Suprapubic skin (tissue), 4 donors: ENCODE measurements at regions not wholly inside any gene's neighbourhood (a gene's known extent, or its start where the extent isn't known, plus 50 kb on each side); places are given as distances from the start of the nearest gene placed in this dataset.

Source experiments
- DNase-seq, 2 donors: peaks; one replicate each; pipeline ENCODE4 v3.0.0-alpha.2; 2019; ENCODE audit warnings: low spot score in 2 of 2
- H3K27ac ChIP-seq: fragments of 200-600 bp; sonication (generic); one replicate; pipeline ENCODE4 v1.5.1; 2019
- H3K27me3 ChIP-seq: fragments of 200-600 bp; sonication (generic); one replicate; pipeline ENCODE4 v1.5.1; 2019
- H3K36me3 ChIP-seq: fragments of 200-600 bp; sonication (generic); one replicate; pipeline ENCODE4 v1.5.1; 2019
- H3K4me1 ChIP-seq: fragments of 200-600 bp; sonication (generic); one replicate; pipeline ENCODE4 v1.5.1; 2019
- H3K4me3 ChIP-seq: fragments of 200-600 bp; sonication (generic); one replicate; pipeline ENCODE4 v1.5.1; 2019; ENCODE audit warnings: mild to moderate bottlenecking
- H3K9me3 ChIP-seq: fragments of 200-600 bp; sonication (generic); one replicate; pipeline ENCODE4 v1.5.1; 2019
- EP300 ChIP-seq: sonication (generic); formaldehyde crosslinking; IDR thresholded peaks from one replicate; pipeline ENCODE4 v1.6.1; 2017; ENCODE audit warnings: antibody characterized with exemption
- POLR2A ChIP-seq, 2 donors: fragments of 450-650 bp; IDR thresholded peaks; one replicate each; pipeline ENCODE4 v1.6.1; 2017; ENCODE audit warnings: antibody characterized with exemption in 2 of 2, mild to moderate bottlenecking in 2 of 2, moderate library complexity in 2 of 2
- POLR2AphosphoS5 ChIP-seq, 3 donors: sonication (generic); formaldehyde crosslinking; IDR thresholded peaks; one replicate each; pipeline ENCODE4 v1.6.1; 2017; ENCODE audit warnings: antibody characterized with exemption in 3 of 3
- WGBS: methylation state at CpG from one replicate; pipeline ENCODE4 v1.1.5; 2018; 5-methylcytosine and 5-hydroxymethylcytosine counted together
- TF ChIP-seq, protein P1 (sequence below), 2 donors: fragments of 200-600 bp in 1 of 2; fragments of 450-650 bp in 1 of 2; sonication (generic) in 1 of 2; IDR thresholded peaks; one replicate each; pipeline ENCODE4 v1.5.1; 2016 to 2019; ENCODE audit warnings: antibody characterized with exemption in 2 of 2, mild to moderate bottlenecking in 1 of 2, moderate library complexity in 1 of 2

DNA sequence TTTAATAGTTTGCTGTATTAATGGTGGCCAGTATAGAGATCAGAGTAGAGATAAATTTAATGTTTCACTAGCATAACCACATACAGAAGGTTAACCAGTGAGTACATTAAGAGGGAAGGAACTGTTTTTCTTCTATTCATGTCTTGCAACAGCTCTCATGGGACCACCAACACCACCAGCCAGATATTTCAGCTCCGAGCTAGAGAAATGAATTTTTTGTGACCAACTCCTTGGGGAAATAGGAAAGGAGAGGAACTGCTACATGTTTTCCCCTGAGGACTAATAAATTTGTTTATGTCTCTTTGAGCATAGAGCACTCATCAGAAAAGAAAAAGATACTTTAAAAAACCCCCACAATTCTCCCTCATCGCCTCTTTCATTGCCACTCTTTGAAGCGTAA is 247.5 kb downstream of the MBNL1 start:
- no peaks in the 10 kb centered on the region for H3K9me3 ChIP-seq
- no peaks in the 10 kb centered on the region for H3K27me3 ChIP-seq
- no peaks in the 10 kb centered on the region for H3K4me1 ChIP-seq
- no peaks in the 10 kb centered on the region for H3K36me3 ChIP-seq
- TF ChIP-seq, protein P1, sequence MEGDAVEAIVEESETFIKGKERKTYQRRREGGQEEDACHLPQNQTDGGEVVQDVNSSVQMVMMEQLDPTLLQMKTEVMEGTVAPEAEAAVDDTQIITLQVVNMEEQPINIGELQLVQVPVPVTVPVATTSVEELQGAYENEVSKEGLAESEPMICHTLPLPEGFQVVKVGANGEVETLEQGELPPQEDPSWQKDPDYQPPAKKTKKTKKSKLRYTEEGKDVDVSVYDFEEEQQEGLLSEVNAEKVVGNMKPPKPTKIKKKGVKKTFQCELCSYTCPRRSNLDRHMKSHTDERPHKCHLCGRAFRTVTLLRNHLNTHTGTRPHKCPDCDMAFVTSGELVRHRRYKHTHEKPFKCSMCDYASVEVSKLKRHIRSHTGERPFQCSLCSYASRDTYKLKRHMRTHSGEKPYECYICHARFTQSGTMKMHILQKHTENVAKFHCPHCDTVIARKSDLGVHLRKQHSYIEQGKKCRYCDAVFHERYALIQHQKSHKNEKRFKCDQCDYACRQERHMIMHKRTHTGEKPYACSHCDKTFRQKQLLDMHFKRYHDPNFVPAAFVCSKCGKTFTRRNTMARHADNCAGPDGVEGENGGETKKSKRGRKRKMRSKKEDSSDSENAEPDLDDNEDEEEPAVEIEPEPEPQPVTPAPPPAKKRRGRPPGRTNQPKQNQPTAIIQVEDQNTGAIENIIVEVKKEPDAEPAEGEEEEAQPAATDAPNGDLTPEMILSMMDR (IDR thresholded peaks at IDR 0.05): no peak
- TF ChIP-seq EP300 (no peak), POLR2A (IDR thresholded peaks at IDR 0.05) (no peak), POLR2AphosphoS5 (IDR thresholded peaks at IDR 0.05) (no peak)
- WGBS: 83% methylated on average over 3 of the region's 3 CpGs
- no peak overlapping the region for H3K27ac ChIP-seq
- no peak overlapping the region for H3K4me3 ChIP-seq
- DNase-seq: no peak

DNA sequence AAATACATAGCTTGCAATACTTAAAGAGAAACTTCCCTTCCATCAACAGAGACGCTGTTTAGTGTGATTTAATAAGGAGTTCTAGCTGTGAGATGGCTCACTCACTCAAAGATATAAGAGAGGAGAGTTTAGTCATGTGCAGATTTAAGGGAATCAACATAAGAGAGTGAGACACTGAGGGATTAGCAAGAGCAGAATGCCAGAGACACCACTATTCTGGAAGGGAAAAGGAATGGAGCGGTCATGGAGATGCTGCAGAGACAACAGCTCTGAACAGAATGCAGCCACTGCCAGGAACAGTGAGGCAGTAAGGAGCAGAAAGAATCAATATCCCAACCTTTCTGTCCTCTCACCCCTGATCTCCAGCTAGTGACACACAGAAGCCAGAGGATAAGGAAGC is 248.8 kb downstream of the MBNL1 start:
- 93% methylated on average over 2 of the region's 2 CpGs for WGBS
- no peak for DNase-seq
- TF ChIP-seq POLR2A (IDR thresholded peaks at IDR 0.05) (no peak), EP300 (no peak), POLR2AphosphoS5 (IDR thresholded peaks at IDR 0.05) (no peak)
- TF ChIP-seq, protein P1 (IDR thresholded peaks at IDR 0.05): no peak
- no peaks in the 10 kb centered on the region for H3K4me1 ChIP-seq
- no peaks in the 10 kb centered on the region for H3K36me3 ChIP-seq
- H3K27ac ChIP-seq: no peak overlapping the region
- no peaks in the 10 kb centered on the region for H3K9me3 ChIP-seq
- H3K4me3 ChIP-seq: no peak overlapping the region
- no peaks in the 10 kb centered on the region for H3K27me3 ChIP-seq

DNA sequence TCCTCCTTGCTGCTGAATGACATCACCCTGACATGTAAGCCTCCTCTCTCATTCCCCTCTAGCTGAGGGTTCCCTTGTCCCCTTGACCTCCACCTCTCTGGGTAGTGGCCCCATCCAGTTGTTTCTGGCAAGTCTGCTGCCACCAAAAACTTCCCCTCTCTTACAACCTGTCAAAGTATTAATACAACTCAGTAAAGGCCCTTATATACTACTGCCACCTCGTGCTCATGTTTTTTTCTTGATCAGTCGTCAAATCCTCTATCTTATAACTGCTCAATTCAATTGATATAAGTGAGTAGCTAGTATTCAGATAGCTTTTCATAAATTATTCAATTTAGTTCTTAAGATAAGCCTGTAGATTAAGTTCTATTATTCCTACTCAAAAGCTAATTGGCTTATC is 249.6 kb downstream of the MBNL1 start:
- H3K27ac ChIP-seq: no peak overlapping the region
- no peak overlapping the region for H3K4me3 ChIP-seq
- no peak for TF ChIP-seq POLR2A (IDR thresholded peaks at IDR 0.05)
- TF ChIP-seq, protein P1 (IDR thresholded peaks at IDR 0.05): no peak
- TF ChIP-seq EP300: no peak
- TF ChIP-seq POLR2AphosphoS5 (IDR thresholded peaks at IDR 0.05): no peak
- H3K4me1 ChIP-seq: no peaks in the 10 kb centered on the region
- no peak for DNase-seq
- no peaks in the 10 kb centered on the region for H3K9me3 ChIP-seq
- 96% methylated on average over 2 of the region's 2 CpGs for WGBS
- no peaks in the 10 kb centered on the region for H3K36me3 ChIP-seq
- H3K27me3 ChIP-seq: no peaks in the 10 kb centered on the region

DNA sequence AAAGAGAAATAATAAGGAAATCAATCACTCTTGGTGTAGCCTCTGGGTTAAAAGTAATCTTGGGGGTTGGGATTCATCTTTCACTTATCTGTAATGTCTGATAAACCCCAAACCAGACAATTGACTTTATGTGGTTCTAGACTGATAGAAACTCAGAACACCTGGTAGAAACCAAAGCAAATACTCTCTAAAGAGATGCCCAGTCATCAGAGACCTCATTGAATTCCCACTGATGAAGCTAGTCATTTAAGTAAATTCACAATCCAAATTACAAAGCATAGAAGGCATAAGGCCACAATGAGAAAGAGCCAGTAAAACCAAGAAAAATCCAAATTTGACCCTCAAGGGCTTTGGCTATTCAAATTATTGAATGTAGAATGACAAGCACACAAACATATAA is 250.6 kb downstream of the MBNL1 start:
- H3K36me3 ChIP-seq: no peaks in the 10 kb centered on the region
- no peaks in the 10 kb centered on the region for H3K27me3 ChIP-seq
- no peak overlapping the region for H3K4me3 ChIP-seq
- no peaks in the 10 kb centered on the region for H3K4me1 ChIP-seq
- no peak overlapping the region for H3K27ac ChIP-seq
- H3K9me3 ChIP-seq: no peaks in the 10 kb centered on the region
- DNase-seq: no peak
- TF ChIP-seq POLR2A (IDR thresholded peaks at IDR 0.05) (no peak), EP300 (no peak), POLR2AphosphoS5 (IDR thresholded peaks at IDR 0.05) (no peak)
- TF ChIP-seq, protein P1 (IDR thresholded peaks at IDR 0.05): no peak

DNA sequence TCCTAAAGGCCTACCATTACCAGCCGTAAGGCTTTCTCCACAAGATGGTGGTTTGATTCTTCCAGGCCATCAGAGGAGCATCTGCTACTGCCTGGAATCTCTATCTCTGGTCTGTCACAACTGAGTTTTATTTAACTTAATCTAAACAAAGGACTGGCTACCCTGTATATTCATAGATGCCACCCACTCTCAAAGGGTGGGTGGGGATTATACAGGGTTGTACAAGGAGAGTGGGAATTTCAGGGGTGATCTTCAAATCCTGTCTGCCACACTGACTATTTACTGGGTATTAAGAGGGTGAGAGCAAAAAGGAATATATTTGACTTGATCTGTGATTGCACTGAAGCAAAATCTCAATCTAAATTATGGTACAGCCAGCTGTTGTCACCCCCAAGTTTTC is 253.3 kb downstream of the MBNL1 start:
- Histone ChIP-seq H3K4me3 (no peak overlapping the region), H3K9me3 (no peaks in the 10 kb centered on the region), H3K27ac (no peak overlapping the region), H3K4me1 (no peaks in the 10 kb centered on the region), H3K36me3 (no peaks in the 10 kb centered on the region), H3K27me3 (no peaks in the 10 kb centered on the region)
- TF ChIP-seq, protein P1 (IDR thresholded peaks at IDR 0.05): no peak
- TF ChIP-seq POLR2AphosphoS5 (IDR thresholded peaks at IDR 0.05): no peak
- TF ChIP-seq POLR2A (IDR thresholded peaks at IDR 0.05): no peak
- TF ChIP-seq EP300: no peak
- 90% methylated on average over 1 of the region's 1 CpG for WGBS
- DNase-seq: no peak
